ENCODE measurements at regions not wholly inside any gene's neighbourhood (a gene's known extent, or its start where the extent isn't known, plus 50 kb on each side); places are given as distances from the start of the nearest gene placed in this dataset.

- TF ChIP-seq POLR2A (IDR thresholded peaks at IDR 0.05) (no peak), CTCF (IDR thresholded peaks at IDR 0.05) (no peak)
These were observed 308.6 kb upstream of the PBX1 start for GRCh38 chr1:164250365-164250764.
